Neural cell (in vitro differentiated cells): ENCODE measurements at regions not wholly inside any gene's neighbourhood (a gene's known extent, or its start where the extent isn't known, plus 50 kb on each side); places are given as distances from the start of the nearest gene placed in this dataset.

Experiments
- H2AFZ ChIP-seq: fragments of 200-600, 300-800 bp; sonication (generic), shearing (Covaris generic); 2 replicates; pipeline ENCODE4 v1.6.0; 2014; ENCODE audit warnings: low read depth, mild to moderate bottlenecking, antibody characterized with exemption, low read length, moderate library complexity
- H3F3A ChIP-seq: fragments of 200-600 bp; shearing (Covaris generic); 2 replicates; pipeline ENCODE4 v1.6.1; 2016; ENCODE audit warnings: mild to moderate bottlenecking, moderate library complexity, mixed read lengths, antibody characterized with exemption, low read length; ENCODE audit not compliant: insufficient read depth, poor library complexity, severe bottlenecking
- H3K27ac ChIP-seq: fragments of 200-600, 300-800 bp; sonication (generic), shearing (Covaris generic); 2 replicates; pipeline ENCODE4 v1.5.1; 2014; ENCODE audit warnings: mild to moderate bottlenecking, low read length, moderate library complexity
- H3K27me3 ChIP-seq: fragments of 300-800, 200-600 bp; sonication (generic), shearing (Covaris generic); 2 replicates; pipeline ENCODE4 v1.6.0; 2014; ENCODE audit warnings: mild to moderate bottlenecking, low read depth, low read length, moderate library complexity; ENCODE audit not compliant: insufficient read depth
- H3K36me3 ChIP-seq: fragments of 300-800, 200-600 bp; sonication (generic), shearing (Covaris generic); 2 replicates; pipeline ENCODE4 v1.5.1; 2014; ENCODE audit warnings: mild to moderate bottlenecking, antibody characterized with exemption, low read length, moderate library complexity; ENCODE audit not compliant: insufficient read depth
- H3K4me2 ChIP-seq: fragments of 300-800, 200-600 bp; sonication (generic), shearing (Covaris generic); 2 replicates; pipeline ENCODE4 v1.6.0; 2014; ENCODE audit warnings: mild to moderate bottlenecking, low read length
- H3K4me3 ChIP-seq: fragments of 300-800, 200-600 bp; sonication (generic), shearing (Covaris generic); 2 replicates; pipeline ENCODE4 v1.5.1; 2014; ENCODE audit warnings: mild to moderate bottlenecking, low read length, moderate library complexity
- H3K79me2 ChIP-seq: fragments of 200-600 bp; shearing (Covaris generic); replicated peaks from 2 replicates; pipeline ENCODE4 v1.6.0; 2014; ENCODE audit warnings: mild to moderate bottlenecking, low read length, moderate library complexity; ENCODE audit not compliant: insufficient read depth
- H3K9ac ChIP-seq: fragments of 300-800, 200-600 bp; sonication (generic), shearing (Covaris generic); 2 replicates; pipeline ENCODE4 v1.6.1; 2016; ENCODE audit warnings: mild to moderate bottlenecking, low read length, mixed read lengths
- H3K9me2 ChIP-seq: fragments of 200-600 bp; shearing (Covaris generic); 2 replicates; pipeline ENCODE4 v1.6.1; 2016; ENCODE audit warnings: mild to moderate bottlenecking, low read length, mixed read lengths; ENCODE audit not compliant: insufficient read depth
- H3K9me3 ChIP-seq: fragments of 200-600, 300-800 bp; sonication (generic), shearing (Covaris generic); 2 replicates; pipeline ENCODE4 v1.6.1; 2016; ENCODE audit warnings: mild to moderate bottlenecking, mixed run types, low read length, moderate library complexity, mixed read lengths
- H4K20me1 ChIP-seq: fragments of 200-600 bp; shearing (Covaris generic); 2 replicates; pipeline ENCODE4 v1.6.1; 2016; ENCODE audit warnings: mild to moderate bottlenecking, mixed run types; ENCODE audit not compliant: insufficient read depth
- EP300 ChIP-seq: fragments of 450-650 bp; conservative IDR thresholded peaks from 2 replicates; pipeline ENCODE4 v1.6.1; 2014; ENCODE audit warnings: antibody characterized with exemption, mild to moderate bottlenecking, moderate library complexity; ENCODE audit not compliant: poor library complexity, severe bottlenecking
- EZH2 ChIP-seq: fragments of 200-600, 300-800 bp; shearing (Covaris generic), sonication (generic); IDR thresholded peaks from 2 replicates; pipeline ENCODE4 v1.6.1; 2014; ENCODE audit warnings: antibody characterized with exemption, low read length, borderline replicate concordance, mild to moderate bottlenecking; ENCODE audit not compliant: insufficient read depth, poor library complexity, severe bottlenecking
- MXI1 ChIP-seq: fragments of 450-650 bp; conservative IDR thresholded peaks from 2 replicates; pipeline ENCODE4 v1.6.1; 2014; ENCODE audit warnings: antibody characterized with exemption, mild to moderate bottlenecking; ENCODE audit not compliant: poor library complexity, severe bottlenecking
- POLR2AphosphoS5 ChIP-seq: IDR thresholded peaks from 2 replicates; pipeline ENCODE4 v1.6.1; 2012
- RAD21 ChIP-seq: fragments of 450-650 bp; conservative IDR thresholded peaks from 2 replicates; pipeline ENCODE4 v1.6.1; 2014; ENCODE audit warnings: antibody characterized with exemption, mild to moderate bottlenecking, moderate library complexity
- SMC3 ChIP-seq: fragments of 450-650 bp; conservative IDR thresholded peaks from 2 replicates; pipeline ENCODE4 v1.6.1; 2014; ENCODE audit warnings: antibody characterized with exemption, mild to moderate bottlenecking, moderate library complexity; ENCODE audit not compliant: poor library complexity
- TAF1 ChIP-seq: IDR thresholded peaks from 2 replicates; pipeline ENCODE4 v1.6.1; 2012; ENCODE audit warnings: low read depth
- TF ChIP-seq, protein P1 (sequence below): fragments of 450-650 bp; IDR thresholded peaks from 2 replicates; pipeline ENCODE4 v1.5.1; 2014; ENCODE audit warnings: antibody characterized with exemption, mild to moderate bottlenecking, moderate library complexity; ENCODE audit not compliant: poor library complexity, severe bottlenecking
- TF ChIP-seq, protein P2 (sequence below): IDR thresholded peaks from 2 replicates; pipeline ENCODE4 v1.6.1; 2012; ENCODE audit warnings: borderline replicate concordance

DNA sequence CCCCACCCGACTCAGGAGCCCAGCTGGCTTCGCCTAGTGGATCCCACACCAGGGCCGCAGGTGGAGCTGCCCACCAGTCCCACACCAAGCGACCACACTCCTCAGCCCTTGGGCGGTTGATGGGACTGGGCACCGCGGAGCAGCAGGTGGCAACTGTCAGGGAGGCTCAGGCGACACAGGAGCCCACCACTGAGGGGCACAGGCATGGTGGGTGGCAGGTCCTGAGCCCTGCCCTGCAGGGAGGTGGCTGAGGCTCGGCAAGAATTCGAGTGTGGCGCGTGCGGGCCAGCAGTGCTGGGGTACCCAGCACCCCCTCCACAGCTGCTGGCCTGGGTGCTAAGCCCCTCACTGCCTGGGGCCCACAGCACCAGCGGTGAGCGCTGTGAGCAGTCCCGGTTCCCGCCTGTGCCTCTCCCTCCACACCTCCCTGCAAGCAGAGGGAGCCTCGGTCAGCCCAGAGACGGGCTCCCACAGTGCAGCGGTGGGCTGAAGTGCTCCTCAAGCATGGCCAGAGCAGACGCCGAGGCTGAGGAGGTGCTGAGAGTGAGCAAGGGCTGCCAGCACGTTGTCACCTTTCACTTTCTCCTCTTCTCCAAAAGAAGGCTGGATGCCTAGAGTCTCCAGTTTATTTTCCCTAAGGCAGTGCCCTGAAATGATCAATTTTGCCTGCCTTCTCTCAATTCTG, 1440.7 kb upstream of the ZEB2 start:
- no peaks in the 10 kb centered on the region for H3K27me3 ChIP-seq
- no peak for TF ChIP-seq RAD21
- no peak for TF ChIP-seq EP300
- TF ChIP-seq TAF1 = no peak
- no peak for TF ChIP-seq SMC3
- no peak for TF ChIP-seq POLR2AphosphoS5
- no peak for TF ChIP-seq EZH2
- no peak for TF ChIP-seq MXI1
- TF ChIP-seq, protein P1, sequence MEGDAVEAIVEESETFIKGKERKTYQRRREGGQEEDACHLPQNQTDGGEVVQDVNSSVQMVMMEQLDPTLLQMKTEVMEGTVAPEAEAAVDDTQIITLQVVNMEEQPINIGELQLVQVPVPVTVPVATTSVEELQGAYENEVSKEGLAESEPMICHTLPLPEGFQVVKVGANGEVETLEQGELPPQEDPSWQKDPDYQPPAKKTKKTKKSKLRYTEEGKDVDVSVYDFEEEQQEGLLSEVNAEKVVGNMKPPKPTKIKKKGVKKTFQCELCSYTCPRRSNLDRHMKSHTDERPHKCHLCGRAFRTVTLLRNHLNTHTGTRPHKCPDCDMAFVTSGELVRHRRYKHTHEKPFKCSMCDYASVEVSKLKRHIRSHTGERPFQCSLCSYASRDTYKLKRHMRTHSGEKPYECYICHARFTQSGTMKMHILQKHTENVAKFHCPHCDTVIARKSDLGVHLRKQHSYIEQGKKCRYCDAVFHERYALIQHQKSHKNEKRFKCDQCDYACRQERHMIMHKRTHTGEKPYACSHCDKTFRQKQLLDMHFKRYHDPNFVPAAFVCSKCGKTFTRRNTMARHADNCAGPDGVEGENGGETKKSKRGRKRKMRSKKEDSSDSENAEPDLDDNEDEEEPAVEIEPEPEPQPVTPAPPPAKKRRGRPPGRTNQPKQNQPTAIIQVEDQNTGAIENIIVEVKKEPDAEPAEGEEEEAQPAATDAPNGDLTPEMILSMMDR = no peak
- no peak overlapping the region for H3K27ac ChIP-seq
- H3K9me3 ChIP-seq = no peaks in the 10 kb centered on the region
- no peaks in the 10 kb centered on the region for H4K20me1 ChIP-seq
- H3K4me3 ChIP-seq = no peak overlapping the region
- H3F3A ChIP-seq = no peaks in the 10 kb centered on the region
- H3K9me2 ChIP-seq = no peaks in the 10 kb centered on the region
- H3K79me2 ChIP-seq = no peaks in the 10 kb centered on the region
- H3K9ac ChIP-seq = no peak overlapping the region
- H2AFZ ChIP-seq = no peak overlapping the region
- H3K36me3 ChIP-seq = no peaks in the 10 kb centered on the region
- H3K4me2 ChIP-seq = no peak overlapping the region

DNA sequence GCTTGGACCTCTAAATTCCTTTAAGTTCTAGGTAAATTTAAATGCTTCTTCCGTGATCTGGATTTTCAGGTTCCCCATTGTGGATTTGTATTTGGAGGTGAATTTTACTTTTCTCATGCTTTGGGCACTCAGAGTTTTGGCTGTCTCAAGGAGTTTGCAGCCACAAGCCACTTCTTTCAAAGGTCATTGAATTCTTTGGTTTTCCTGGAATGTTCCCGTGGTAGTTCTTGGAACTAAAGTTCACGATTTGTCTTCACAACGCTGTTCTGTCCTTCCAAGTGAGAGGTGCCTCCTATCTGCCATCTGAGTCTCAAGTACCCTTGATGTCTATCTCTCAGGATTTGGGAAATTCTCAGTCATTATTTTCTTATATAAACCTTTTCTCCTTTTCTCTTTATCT, 1438.7 kb upstream of the ZEB2 start:
- H3K4me2 ChIP-seq = no peak overlapping the region
- H3K9me3 ChIP-seq = no peaks in the 10 kb centered on the region
- H3F3A ChIP-seq = no peaks in the 10 kb centered on the region

More for the DNA sequence above, 1438.7 kb upstream of the ZEB2 start:
- Histone ChIP-seq H4K20me1 (no peaks in the 10 kb centered on the region), H3K9ac (no peak overlapping the region), H3K4me3 (no peak overlapping the region), H3K27ac (no peak overlapping the region), H3K9me2 (no peaks in the 10 kb centered on the region), H3K79me2 (no peaks in the 10 kb centered on the region), H3K27me3 (no peaks in the 10 kb centered on the region), H3K36me3 (no peaks in the 10 kb centered on the region), H2AFZ (no peak overlapping the region)
- no peak for TF ChIP-seq EZH2
- TF ChIP-seq RAD21 = no peak
- no peak for TF ChIP-seq EP300
- no peak for TF ChIP-seq MXI1
- TF ChIP-seq TAF1 = no peak
- no peak for TF ChIP-seq SMC3
- TF ChIP-seq, protein P1 = no peak
- TF ChIP-seq, protein P2, sequence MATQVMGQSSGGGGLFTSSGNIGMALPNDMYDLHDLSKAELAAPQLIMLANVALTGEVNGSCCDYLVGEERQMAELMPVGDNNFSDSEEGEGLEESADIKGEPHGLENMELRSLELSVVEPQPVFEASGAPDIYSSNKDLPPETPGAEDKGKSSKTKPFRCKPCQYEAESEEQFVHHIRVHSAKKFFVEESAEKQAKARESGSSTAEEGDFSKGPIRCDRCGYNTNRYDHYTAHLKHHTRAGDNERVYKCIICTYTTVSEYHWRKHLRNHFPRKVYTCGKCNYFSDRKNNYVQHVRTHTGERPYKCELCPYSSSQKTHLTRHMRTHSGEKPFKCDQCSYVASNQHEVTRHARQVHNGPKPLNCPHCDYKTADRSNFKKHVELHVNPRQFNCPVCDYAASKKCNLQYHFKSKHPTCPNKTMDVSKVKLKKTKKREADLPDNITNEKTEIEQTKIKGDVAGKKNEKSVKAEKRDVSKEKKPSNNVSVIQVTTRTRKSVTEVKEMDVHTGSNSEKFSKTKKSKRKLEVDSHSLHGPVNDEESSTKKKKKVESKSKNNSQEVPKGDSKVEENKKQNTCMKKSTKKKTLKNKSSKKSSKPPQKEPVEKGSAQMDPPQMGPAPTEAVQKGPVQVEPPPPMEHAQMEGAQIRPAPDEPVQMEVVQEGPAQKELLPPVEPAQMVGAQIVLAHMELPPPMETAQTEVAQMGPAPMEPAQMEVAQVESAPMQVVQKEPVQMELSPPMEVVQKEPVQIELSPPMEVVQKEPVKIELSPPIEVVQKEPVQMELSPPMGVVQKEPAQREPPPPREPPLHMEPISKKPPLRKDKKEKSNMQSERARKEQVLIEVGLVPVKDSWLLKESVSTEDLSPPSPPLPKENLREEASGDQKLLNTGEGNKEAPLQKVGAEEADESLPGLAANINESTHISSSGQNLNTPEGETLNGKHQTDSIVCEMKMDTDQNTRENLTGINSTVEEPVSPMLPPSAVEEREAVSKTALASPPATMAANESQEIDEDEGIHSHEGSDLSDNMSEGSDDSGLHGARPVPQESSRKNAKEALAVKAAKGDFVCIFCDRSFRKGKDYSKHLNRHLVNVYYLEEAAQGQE = no peak
- no peak for TF ChIP-seq POLR2AphosphoS5
